Esophagus muscularis mucosa (tissue), 4 donors: ENCODE measurements at regions not wholly inside any gene's neighbourhood (a gene's known extent, or its start where the extent isn't known, plus 50 kb on each side); places are given as distances from the start of the nearest gene placed in this dataset.

Source experiments
- DNase-seq: peaks from one replicate; pipeline ENCODE4 v3.0.0-alpha.2; 2017; ENCODE audit errors: extremely low spot score
- H3K27ac ChIP-seq, 4 donors: fragments of 200-600 bp; sonication (generic); replicated peaks in 1 of 4; 1 replicate in 3 of 4; 2 replicates in 1 of 4; pipeline ENCODE4 v1.5.1; 2016 to 2019; ENCODE audit warnings: mild to moderate bottlenecking in 1 of 4
- H3K27me3 ChIP-seq, 4 donors: fragments of 200-600 bp; sonication (generic); one replicate each; pipeline versions ENCODE4 v1.5.1 to v1.6.0; 2016 to 2019
- H3K36me3 ChIP-seq, 4 donors: fragments of 200-600 bp; sonication (generic); one replicate each; pipeline ENCODE4 v1.5.1; 2016 to 2019
- H3K4me1 ChIP-seq, 4 donors: fragments of 200-600 bp; sonication (generic); one replicate each; pipeline ENCODE4 v1.5.1; 2016 to 2019
- H3K4me3 ChIP-seq, 4 donors: fragments of 200-600 bp; sonication (generic); 1 replicate in 2 of 4; 2 replicates in 2 of 4; pipeline ENCODE4 v1.5.1; 2016 to 2019; ENCODE audit warnings: mild to moderate bottlenecking in 4 of 4, moderate library complexity in 1 of 4
- H3K9me3 ChIP-seq, 4 donors: fragments of 200-600 bp; sonication (generic); 1 replicate in 3 of 4; 2 replicates in 1 of 4; pipeline ENCODE4 v1.5.1; 2016 to 2019
- EP300 ChIP-seq: sonication (generic); formaldehyde crosslinking; IDR thresholded peaks from one replicate; pipeline ENCODE4 v1.6.1; 2017; ENCODE audit warnings: antibody characterized with exemption
- POLR2A ChIP-seq: fragments of 450-650 bp; IDR thresholded peaks from one replicate; pipeline ENCODE4 v1.6.1; 2017; ENCODE audit warnings: antibody characterized with exemption, moderate library complexity, mild to moderate bottlenecking, low read depth
- POLR2AphosphoS5 ChIP-seq, 2 donors: sonication (generic); formaldehyde crosslinking; IDR thresholded peaks; one replicate each; pipeline ENCODE4 v1.6.1; 2017; ENCODE audit warnings: antibody characterized with exemption in 2 of 2
- WGBS: methylation state at CpG from one replicate; pipeline ENCODE4 v1.1.5; 2018; 5-methylcytosine and 5-hydroxymethylcytosine counted together
- intact Hi-C: fragments of 100-400 bp; cut with DNase I; formaldehyde crosslinking; loops from one replicate; pipeline ENCODE4 v1.15.1; 2023
- TF ChIP-seq, protein P1 (sequence below), 3 experiments: fragments of 200-600 bp in 2 of 3; fragments of 450-650 bp in 1 of 3; sonication (generic) in 2 of 3; IDR thresholded peaks; one replicate each; pipeline ENCODE4 v1.5.1; 2017 to 2019; ENCODE audit warnings: antibody characterized with exemption in 3 of 3, mild to moderate bottlenecking in 2 of 3, moderate library complexity in 1 of 3

DNA sequence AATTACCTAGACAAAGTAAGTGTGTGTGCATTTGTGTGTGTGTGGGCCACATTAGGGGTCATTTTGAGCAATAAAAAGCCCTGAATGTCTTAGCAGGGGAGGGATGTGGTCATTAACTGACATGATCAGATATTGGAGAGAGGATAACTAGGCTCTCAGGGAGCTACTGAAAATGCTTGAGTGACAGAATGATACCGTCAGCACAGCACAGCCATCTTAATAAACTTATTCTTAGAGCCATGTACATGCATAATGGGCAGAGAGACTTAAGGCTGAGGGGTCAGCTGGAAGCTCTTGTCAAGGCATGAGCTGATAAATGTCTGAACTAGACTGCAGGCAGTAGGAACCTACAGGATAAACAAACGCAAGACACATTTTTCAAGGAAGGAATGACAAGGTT is 239.1 kb upstream of the NCAM1 start:
- H3K27me3 ChIP-seq = peaks cover 0 to 8% (median 0%) of the 10 kb centered on the region in 4 donors
- H3K4me1 ChIP-seq = no peaks in the 10 kb centered on the region
- H3K27ac ChIP-seq = no peak overlapping the region
- intact Hi-C loops = no loop called here
- TF ChIP-seq, protein P1, sequence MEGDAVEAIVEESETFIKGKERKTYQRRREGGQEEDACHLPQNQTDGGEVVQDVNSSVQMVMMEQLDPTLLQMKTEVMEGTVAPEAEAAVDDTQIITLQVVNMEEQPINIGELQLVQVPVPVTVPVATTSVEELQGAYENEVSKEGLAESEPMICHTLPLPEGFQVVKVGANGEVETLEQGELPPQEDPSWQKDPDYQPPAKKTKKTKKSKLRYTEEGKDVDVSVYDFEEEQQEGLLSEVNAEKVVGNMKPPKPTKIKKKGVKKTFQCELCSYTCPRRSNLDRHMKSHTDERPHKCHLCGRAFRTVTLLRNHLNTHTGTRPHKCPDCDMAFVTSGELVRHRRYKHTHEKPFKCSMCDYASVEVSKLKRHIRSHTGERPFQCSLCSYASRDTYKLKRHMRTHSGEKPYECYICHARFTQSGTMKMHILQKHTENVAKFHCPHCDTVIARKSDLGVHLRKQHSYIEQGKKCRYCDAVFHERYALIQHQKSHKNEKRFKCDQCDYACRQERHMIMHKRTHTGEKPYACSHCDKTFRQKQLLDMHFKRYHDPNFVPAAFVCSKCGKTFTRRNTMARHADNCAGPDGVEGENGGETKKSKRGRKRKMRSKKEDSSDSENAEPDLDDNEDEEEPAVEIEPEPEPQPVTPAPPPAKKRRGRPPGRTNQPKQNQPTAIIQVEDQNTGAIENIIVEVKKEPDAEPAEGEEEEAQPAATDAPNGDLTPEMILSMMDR (IDR thresholded peaks at IDR 0.05) = no peak
- TF ChIP-seq POLR2AphosphoS5 (IDR thresholded peaks at IDR 0.05) = no peak
- no peak for TF ChIP-seq POLR2A
- no peak for TF ChIP-seq EP300
- H3K9me3 ChIP-seq = no peaks in the 10 kb centered on the region
- peak; percentile 60 for DNase-seq
- 67% methylated on average over 2 of the region's 2 CpGs for WGBS
- H3K4me3 ChIP-seq = no peak overlapping the region
- H3K36me3 ChIP-seq = no peaks in the 10 kb centered on the region

DNA sequence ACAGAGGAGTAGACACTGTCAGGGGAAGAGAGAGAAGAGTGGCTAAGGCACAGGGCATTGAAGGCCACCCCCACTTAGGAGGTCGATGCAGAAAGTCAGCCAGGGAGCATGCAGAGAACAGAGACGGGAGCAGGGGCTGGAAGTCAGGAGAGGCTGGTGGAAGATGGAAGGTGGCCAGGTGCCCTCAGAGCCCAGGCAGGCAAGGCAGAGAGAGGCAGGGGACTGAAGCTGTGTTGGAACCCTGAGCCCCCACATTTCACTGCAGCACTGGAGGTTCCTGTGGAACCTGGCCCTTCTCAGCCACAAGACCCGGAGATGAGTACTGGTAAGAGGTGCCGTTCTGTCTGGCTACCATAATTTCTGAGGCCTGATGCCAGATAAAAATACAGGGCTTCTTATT is 238.3 kb upstream of the NCAM1 start:
- intact Hi-C loops = no loop called here
- Histone ChIP-seq H3K27me3 (peaks cover 0 to 14% (median 0%) of the 10 kb centered on the region in 4 donors), H3K9me3 (no peaks in the 10 kb centered on the region), H3K36me3 (no peaks in the 10 kb centered on the region), H3K4me3 (no peak overlapping the region), H3K4me1 (no peaks in the 10 kb centered on the region), H3K27ac (no peak overlapping the region)
- TF ChIP-seq POLR2AphosphoS5 (IDR thresholded peaks at IDR 0.05) (no peak), EP300 (no peak), POLR2A (no peak)
- TF ChIP-seq, protein P1 (IDR thresholded peaks at IDR 0.05) = no peak
- WGBS = 87% methylated on average over 4 of the region's 4 CpGs
- DNase-seq = peak; percentile 64

DNA sequence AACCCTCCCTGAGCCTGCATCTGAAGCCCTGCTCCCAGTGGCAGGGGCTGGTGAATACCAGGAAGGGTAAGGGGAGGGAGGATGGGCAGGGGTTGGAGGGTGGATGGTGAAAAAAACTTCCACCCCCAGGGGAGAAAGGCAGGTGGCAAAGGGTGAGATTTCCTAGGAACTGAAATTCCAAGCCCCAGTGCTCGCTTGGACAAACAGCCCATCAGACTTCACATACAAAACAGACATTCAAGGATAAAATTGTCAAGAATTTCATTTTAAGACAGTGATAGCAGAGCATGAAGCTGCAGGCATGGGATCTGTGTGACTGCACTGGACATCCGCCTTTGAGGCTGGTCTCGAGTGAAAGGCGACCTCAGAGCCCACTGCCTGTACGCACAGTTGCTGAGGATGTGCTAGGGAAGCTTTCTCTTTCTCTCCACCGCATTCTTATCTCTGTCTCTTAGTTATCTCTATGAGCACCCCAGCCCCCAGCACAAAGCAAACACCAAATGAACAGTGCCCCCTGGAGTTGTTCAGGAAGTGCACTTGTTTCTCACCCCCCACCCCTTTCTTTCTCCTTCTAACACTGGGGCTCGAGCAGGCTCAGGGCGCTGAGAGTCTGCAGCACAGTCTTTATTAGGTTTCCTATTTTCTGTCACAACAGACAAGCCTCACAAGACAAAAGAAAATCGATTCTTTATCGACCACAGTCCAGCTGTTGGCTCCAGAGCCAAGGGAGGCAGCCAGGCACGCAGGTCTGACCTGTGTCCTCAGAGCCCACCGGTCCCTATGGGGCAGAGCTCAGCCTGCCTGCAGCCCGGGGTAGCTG is 237.3 kb upstream of the NCAM1 start:
- Histone ChIP-seq H3K9me3 (no peaks in the 10 kb centered on the region), H3K36me3 (no peaks in the 10 kb centered on the region), H3K27me3 (peaks cover 0 to 17% (median 0%) of the 10 kb centered on the region in 4 donors), H3K4me1 (no peaks in the 10 kb centered on the region), H3K4me3 (no peak overlapping the region), H3K27ac (no peak overlapping the region)
- peak; percentile 66 for DNase-seq
- 85% methylated on average over 11 of the region's 13 CpGs for WGBS
- TF ChIP-seq POLR2AphosphoS5 (IDR thresholded peaks at IDR 0.05) (no peak), POLR2A (no peak), EP300 (no peak)
- TF ChIP-seq, protein P1 (IDR thresholded peaks at IDR 0.05) = no peak
- intact Hi-C loops = no loop called here

DNA sequence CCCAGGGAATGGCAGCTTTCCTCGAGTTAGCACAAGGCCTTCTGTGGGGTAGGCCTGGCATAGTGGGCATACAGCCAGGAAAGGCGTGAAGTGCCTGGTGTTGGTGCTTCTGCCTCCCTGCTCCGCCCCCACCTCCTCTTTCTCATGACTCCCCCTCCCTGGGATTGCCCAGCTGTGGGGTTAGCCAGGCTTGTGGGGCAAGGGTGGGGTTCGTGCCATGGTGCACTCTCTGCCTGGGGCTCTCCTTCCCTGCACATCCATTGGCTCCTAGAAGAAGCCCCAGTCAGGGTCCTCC is 236.8 kb upstream of the NCAM1 start:
- Histone ChIP-seq H3K27ac (no peak overlapping the region), H3K9me3 (no peaks in the 10 kb centered on the region), H3K4me3 (no peak overlapping the region), H3K27me3 (peaks cover 0 to 17% (median 0%) of the 10 kb centered on the region in 4 donors), H3K4me1 (no peaks in the 10 kb centered on the region), H3K36me3 (no peaks in the 10 kb centered on the region)
- no CpG with 5 or more reads among the region's 4 CpGs for WGBS
- TF ChIP-seq POLR2A (no peak), EP300 (no peak), POLR2AphosphoS5 (IDR thresholded peaks at IDR 0.05) (no peak)
- TF ChIP-seq, protein P1 (IDR thresholded peaks at IDR 0.05) = no peak
- intact Hi-C loops = no loop called here
- DNase-seq = peak; percentile 81

DNA sequence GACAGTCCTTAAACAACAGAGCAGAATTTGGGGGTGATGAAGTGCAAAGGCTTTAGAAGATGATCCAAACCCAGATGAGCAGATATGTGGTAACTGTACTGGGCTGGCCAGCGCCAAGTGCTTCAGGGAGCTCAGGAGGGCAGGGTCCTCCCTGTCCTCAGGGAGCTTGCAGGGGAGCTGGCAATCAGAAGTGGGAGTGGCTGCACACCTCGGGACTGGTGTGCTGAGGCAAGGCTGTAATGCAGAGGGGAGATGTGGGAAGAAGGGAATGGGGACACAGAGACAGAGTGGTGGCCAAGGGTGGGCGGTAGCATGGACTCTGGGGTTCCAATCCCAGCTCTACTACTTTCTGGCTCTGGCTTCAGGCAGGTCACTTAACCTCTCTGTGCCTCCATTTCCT is 235.6 kb upstream of the NCAM1 start:
- Histone ChIP-seq H3K27me3 (peaks cover 0 to 17% (median 0%) of the 10 kb centered on the region in 4 donors), H3K36me3 (no peaks in the 10 kb centered on the region), H3K27ac (no peak overlapping the region), H3K9me3 (no peaks in the 10 kb centered on the region), H3K4me3 (no peak overlapping the region), H3K4me1 (no peaks in the 10 kb centered on the region)
- intact Hi-C loops = no loop called here
- 91% methylated on average over 3 of the region's 3 CpGs for WGBS
- peak; percentile 26 for DNase-seq
- TF ChIP-seq EP300 (no peak), POLR2A (no peak), POLR2AphosphoS5 (IDR thresholded peaks at IDR 0.05) (no peak)
- TF ChIP-seq, protein P1 (IDR thresholded peaks at IDR 0.05) = no peak
